Right forelimb (tissue), 1 donor: ENCODE measurements at regions not wholly inside any gene's neighbourhood (a gene's known extent, or its start where the extent isn't known, plus 50 kb on each side); places are given as distances from the start of the nearest gene placed in this dataset.
"Not testable (repeated sequence)": the region's sequence is repeated elsewhere in the genome, so short reads cannot be mapped to it uniquely, and the experiment has no call there.

Experiments
- DNase-seq: peaks from one replicate; pipeline ENCODE4 v3.0.0-alpha.2; 2018

DNA sequence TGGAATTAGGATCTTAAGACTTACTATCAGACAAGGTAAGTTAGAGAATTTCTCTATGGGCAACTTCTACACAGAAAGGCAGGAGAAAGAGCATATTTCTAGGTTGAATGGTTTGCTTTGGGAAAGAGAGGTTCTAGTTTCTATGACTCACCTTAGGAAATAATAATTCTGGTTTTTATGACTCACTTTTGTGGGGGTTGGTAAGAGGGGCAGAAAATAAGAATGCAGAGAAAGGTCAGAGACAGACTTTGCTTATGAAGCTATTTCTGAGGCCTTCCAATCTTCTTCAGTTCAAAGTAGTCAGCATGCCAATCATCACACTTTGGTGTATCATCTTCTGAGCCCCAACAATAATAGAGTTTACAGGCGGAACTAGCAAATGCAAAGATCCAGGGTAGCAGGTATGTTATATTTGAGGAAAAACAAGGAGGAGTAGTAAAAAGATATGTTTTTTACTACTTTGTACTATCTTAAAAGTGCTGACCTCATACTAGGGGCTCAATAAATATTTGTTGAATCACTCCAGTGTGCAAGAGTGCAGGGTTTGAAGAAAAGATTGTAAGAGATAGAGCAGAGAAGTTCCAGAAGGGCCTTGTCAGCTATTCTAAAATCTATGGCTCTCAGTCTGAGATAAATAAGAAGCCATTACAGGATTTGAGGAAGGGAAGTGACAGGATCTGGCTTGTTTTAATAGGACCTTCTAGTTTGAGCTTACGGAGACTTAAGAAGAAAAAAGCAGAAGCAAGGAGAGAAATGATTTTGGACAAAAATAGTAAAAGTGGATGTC is 56.7 kb upstream of the LRFN5 start:
- no peak for DNase-seq

- no peak for DNase-seq
These were observed 57.4 kb upstream of the LRFN5 start for GRCh38 chr14:41549282-41549681.

GRCh38 chr14:41548666-41549065 is 58.0 kb upstream of the LRFN5 start:
- no peak for DNase-seq

DNA sequence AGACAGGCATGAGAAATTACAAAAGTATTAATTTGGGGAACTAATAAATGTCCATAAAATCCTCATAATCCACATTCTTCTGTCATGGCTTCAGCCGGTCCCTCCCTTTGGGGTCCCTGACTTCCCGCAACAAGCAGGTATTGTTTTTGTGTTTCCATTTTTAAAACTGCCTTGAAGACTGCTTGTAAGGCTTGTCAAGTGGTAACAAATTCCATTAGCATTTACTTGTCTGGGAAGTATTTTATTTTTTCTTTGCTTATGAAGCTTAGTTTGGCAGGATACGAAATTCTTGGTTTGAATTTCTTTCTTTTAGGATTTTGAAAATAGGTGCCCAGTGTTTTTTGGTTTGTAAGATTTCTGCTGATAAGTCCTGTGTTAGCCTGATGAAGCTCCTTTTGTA is 65.3 kb upstream of the LRFN5 start:
- DNase-seq: no peak

DNA sequence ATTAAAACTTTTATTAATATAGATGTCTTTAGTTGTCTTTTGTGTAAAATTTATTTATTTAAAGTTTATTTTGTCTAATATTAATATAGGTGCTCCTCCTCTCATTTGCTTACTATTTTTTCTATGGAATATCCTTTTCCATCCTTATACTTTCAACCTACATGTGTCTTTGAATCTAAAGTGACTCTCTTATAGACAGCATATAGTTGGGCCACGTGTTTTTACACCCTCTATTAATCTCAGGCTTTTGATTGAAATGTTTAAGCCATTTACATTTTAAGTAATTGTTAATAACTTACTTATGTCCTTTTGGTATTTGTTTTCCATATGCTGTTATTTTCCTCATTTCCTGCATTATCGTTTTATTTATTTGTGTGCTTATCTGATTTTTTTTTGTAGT is 74.4 kb upstream of the LRFN5 start:
- DNase-seq: no peak

- DNase-seq: no peak
These were observed 84.8 kb upstream of the LRFN5 start for GRCh38 chr14:41521891-41522290.

DNA sequence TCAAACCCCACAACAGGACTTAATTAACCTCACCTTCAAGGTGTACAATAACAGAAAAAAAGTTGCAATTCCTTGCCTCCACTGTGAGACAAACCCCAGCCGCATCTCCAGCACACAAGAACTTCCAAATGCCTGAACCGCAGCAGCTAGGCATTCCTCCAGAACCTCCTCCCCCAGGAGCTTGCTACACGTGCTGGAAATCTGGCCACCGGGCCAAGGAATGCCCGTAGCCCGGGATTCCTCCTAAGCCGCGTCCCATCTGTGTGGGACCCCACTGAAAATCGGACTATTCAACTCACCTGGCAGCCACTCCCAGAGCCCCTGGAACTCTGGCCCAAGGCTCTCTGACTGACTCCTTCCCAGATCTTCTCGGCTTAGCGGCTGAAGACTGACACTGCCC is 88.6 kb upstream of the LRFN5 start:
- DNase-seq: not testable (repeated sequence)

DNA sequence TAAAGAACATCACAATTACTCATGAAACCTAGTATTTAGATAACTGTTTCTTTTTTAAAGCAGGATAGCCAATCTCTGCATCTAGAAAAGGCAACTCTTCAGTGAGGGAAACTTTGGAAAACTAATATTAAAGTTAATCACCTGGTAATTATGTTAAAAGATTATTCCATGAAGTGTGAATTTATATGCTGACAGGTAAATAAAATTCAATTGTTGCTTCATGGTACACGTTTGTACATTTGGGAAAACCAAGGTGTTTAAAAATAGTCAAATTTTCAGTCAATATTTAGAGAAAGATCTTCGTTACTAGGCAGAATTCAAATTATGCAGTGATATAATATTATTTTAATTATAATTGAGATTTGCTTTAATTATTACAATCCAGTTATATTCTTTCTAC is 100.1 kb upstream of the LRFN5 start:
- DNase-seq: no peak

GRCh38 chr14:41505491-41505890 is 101.2 kb upstream of the LRFN5 start:
- DNase-seq: no peak

DNA sequence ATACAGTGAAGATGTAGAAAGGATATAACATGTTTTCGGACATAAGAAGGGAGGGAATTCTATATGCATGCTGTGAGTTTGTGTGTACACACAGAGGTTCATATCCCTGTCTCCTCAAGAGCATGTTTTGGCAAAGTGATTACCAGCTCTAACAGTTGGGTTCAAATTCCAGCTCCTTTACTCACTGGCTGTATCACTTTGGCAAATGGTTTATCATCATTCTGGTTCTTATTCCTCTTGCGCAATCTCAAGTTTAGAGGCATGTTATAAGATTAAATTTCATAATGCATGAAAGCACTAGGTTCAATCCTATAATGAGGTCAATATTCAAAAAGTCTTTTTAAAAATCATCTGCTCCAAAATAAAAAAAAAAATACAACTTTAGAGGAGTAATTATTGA is 107.7 kb upstream of the LRFN5 start:
- DNase-seq: no peak

DNA sequence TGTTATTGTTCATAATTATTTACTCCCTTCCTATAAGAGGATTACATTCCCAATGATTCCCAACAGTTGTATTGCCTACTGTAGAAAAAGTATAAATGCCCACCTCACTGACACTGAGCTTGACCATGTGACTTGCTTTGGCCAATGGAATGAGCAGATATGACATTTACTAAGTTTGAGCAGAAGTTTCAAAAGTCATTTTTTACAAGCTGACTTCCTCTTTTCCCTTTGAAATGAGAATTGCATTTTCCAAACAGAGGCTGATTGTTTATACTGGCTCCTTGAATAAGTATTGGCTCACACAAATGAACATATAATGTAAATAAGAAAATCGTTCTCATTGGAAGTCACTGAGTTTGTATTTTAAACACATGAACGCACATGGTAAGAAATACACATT is 116.4 kb upstream of the LRFN5 start:
- no peak for DNase-seq

GRCh38 chr14:41489315-41489972 is 117.2 kb upstream of the LRFN5 start:
- DNase-seq: no peak

- no peak for DNase-seq
These were observed 118.3 kb upstream of the LRFN5 start for GRCh38 chr14:41488401-41488800.

GRCh38 chr14:41482861-41483260 is 123.8 kb upstream of the LRFN5 start:
- DNase-seq: no peak

GRCh38 chr14:41476526-41476925 is 130.2 kb upstream of the LRFN5 start:
- no peak for DNase-seq

GRCh38 chr14:41461380-41461779 is 145.3 kb upstream of the LRFN5 start:
- no peak for DNase-seq

DNA sequence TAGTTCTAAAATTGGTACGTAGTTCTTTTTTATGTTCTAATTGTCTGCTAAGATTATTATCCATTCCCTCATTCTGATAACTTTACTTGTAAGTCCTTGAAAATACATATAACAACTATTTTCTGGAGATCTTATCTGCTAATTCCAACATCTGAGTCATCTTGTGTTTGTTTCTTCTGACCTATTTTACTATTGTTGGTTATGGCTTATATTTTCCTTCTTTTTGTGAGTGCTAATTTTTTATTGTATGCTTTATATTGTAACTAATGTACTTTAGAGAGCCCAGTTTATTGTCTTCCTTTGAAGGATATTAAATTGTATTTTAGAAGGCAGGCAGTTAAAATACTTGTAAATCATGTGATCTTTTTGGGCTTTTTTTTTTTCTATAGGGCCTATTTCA is 149.3 kb upstream of the LRFN5 start:
- DNase-seq: no peak

DNA sequence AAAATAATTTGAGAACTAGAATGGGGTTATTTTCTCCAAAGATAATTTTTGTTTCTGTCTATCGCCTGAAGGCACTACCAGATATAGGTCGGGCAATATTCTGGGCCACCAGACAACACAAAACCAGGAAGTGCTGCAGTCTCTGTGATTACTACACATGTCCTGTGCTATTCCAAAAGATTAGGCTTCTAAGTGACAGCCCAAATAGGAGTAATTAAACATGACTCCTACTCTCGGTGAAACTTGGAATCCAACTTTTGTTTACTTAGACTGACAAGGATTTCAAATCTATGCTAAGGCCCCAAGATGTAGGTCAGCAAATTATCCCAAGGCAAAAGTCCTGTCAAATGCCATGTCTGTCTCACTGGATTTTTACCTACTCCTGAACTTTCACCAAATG is 157.6 kb upstream of the LRFN5 start:
- no peak for DNase-seq

DNA sequence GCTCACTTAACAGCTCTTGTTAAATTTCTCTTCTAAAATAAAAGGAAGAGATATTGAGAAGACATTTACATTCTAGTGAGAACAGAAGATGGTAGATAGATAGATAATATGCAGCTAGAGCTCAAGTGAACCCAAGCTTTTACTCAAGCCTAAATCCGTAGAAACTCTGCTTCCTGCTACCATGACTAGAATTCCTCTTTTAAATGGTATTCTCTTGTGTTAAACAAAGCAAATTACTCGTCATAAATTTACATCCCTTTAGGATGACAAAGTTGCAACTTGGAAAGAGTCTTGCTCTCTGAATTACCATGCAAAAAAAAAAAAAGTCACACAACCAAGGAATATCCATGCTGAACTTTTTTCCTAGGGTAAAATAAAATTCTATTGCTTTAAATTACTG is 160.7 kb upstream of the LRFN5 start:
- no peak for DNase-seq

- no peak for DNase-seq
These were observed 183.2 kb upstream of the LRFN5 start for GRCh38 chr14:41423503-41423902.

DNA sequence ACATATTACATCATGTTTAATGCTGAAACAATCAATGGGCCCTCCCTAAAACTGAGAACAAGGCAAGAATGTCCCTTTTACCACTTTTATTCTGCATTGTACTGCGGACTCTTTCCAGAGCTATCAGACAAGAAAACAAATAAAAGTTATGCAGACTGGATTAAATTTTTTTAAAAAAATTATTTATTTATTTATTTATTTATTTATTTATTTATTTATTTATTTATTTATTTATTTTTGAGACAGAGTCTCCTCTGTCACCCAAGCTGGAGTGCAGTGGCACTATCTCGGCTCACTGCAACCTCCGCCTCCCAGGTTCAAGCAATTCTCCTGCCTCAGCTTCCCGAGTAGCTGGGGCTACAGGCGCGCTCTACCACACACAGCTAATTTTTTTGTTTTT is 185.4 kb upstream of the LRFN5 start:
- not testable (repeated sequence) for DNase-seq

GRCh38 chr14:41419709-41420108 is 187.0 kb upstream of the LRFN5 start:
- DNase-seq: no peak

DNA sequence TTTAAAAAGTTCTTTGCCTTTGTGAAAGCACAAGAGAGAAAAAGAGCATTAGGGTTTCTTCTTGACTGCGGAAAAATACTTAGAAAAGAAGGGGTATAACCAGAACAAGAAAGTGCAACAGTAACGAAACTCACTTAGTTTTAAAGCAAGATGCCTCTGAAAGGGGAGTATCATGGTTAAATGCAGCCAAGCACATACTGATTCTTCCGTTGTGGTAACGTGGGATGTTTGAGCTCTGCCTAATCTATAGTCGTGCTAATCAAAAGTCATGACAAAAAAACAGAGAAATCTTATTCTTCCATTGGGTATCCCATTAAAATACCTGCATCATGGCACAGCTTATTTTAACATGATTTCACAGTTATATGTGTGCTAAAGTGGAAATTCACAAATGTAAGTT is 187.8 kb upstream of the LRFN5 start:
- no peak for DNase-seq

GRCh38 chr14:41409806-41410205 is 196.9 kb upstream of the LRFN5 start:
- no peak for DNase-seq

- DNase-seq: no peak
These were observed 202.6 kb upstream of the LRFN5 start for GRCh38 chr14:41404126-41404525.
